ENCODE measurements at regions not wholly inside any gene's neighbourhood (a gene's known extent, or its start where the extent isn't known, plus 50 kb on each side); places are given as distances from the start of the nearest gene placed in this dataset.
"Not testable (repeated sequence)": the region's sequence is repeated elsewhere in the genome, so short reads cannot be mapped to it uniquely, and the experiment has no call there.

- not testable (repeated sequence) for FAIRE-seq; DNase-seq (ENCODE audit: low spot score in 2 of 2)
Measured at GRCh38 chr1:234791615-234792014, 181.6 kb upstream of the IRF2BP2 start.

DNA sequence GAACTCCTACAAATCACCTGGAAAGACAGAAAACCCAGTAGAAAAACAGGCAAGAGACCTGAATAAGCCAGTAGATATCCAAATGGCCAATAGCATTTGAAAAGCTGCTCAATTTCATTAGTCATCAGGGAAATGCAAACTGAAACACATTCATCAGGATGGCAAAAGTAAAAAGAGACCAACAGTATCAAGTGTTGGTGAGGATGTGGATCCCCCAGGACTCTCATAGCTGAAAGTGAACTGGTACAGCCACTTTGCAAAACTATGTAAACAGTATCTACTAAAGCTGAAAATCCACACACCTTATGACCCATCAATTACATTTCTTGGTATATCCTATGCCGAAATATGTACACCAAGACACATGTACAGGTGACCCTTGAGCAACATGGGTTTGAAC lies 180.4 kb upstream of the IRF2BP2 start:
- not testable (repeated sequence) for DNase-seq (ENCODE audit: low spot score in 2 of 2); FAIRE-seq

- not testable (repeated sequence) for FAIRE-seq
Measured at GRCh38 chr1:234787011-234787584, 177.1 kb upstream of the IRF2BP2 start.

DNA sequence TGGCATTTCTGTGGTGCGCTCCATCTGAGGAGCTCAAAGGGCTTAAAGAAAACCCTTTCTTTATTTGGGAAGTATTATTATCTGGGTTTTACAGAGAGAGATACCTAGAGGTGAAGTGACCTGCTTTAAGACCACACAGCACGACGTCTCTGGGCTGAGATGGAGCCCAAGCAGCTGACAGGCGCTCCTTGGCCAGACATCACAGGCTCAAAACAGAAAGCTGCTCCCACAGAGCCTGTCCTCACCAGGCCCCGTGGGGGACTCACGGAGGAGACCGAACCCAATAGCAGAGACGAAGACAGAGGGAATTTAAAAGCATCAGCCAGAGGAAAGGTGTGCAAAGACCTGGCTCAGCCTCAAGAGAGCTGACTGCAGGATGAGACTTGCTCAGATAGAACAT lies 175.9 kb upstream of the IRF2BP2 start:
- FAIRE-seq, result not testable (repeated sequence)

More at GRCh38 chr1:234787011-234787584, 177.1 kb upstream of the IRF2BP2 start:
- not testable (repeated sequence) for DNase-seq (ENCODE audit: low spot score in 2 of 2)

DNA sequence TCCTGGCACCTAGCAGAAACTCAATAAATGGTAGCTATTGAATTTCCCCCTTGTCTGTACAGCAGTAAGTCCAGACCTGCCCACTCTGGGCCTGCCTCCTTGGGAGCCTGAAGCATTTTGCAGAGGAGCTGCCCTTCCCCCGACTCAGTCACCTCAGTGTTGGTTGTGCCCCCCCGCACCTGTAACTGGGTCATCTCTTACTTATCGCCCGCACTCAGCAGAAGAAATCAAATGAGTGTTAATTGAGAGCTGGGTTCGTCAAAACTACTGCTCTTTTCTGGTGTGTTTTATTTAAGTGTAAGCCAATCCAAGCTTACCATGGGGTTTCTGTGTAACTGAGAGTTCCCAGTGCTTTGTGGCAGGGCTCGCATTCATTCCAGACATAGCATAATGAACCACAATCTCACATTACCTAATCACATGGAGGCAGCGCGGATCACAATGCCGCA lies 175.5 kb upstream of the IRF2BP2 start:
- not testable (repeated sequence) for DNase-seq (ENCODE audit: low spot score in 2 of 2)

More for the DNA sequence above, 175.9 kb upstream of the IRF2BP2 start:
- not testable (repeated sequence) for DNase-seq (ENCODE audit: low spot score in 2 of 2)

GRCh38 chr1:234784108-234784507 lies 174.1 kb upstream of the IRF2BP2 start:
- not testable (repeated sequence) for FAIRE-seq; DNase-seq (ENCODE audit: low spot score in 2 of 2)

More for the DNA sequence above, 175.5 kb upstream of the IRF2BP2 start:
- not testable (repeated sequence) for FAIRE-seq

DNA sequence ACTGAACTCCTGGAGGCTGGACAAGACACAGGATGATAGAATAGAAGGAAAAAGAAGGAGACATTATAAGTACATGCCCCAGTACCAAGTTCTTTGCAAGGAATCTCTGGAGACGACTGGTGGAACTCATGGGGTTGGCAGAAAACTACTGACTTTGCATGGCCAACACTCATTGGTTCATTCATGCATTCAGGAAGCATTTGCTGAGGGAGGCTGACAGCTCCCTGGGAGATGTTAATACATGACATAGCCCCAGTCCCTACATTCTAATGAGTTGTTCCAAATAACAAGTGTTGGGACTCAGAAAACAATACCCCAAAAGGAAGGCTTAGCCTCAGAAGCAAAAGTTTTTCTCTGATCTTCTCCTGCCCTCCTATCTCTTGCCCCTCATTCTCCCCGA lies 172.8 kb upstream of the IRF2BP2 start:
- DNase-seq (ENCODE audit: low spot score in 2 of 2), result peak; percentile 22 to 37
- FAIRE-seq, result no peak

DNA sequence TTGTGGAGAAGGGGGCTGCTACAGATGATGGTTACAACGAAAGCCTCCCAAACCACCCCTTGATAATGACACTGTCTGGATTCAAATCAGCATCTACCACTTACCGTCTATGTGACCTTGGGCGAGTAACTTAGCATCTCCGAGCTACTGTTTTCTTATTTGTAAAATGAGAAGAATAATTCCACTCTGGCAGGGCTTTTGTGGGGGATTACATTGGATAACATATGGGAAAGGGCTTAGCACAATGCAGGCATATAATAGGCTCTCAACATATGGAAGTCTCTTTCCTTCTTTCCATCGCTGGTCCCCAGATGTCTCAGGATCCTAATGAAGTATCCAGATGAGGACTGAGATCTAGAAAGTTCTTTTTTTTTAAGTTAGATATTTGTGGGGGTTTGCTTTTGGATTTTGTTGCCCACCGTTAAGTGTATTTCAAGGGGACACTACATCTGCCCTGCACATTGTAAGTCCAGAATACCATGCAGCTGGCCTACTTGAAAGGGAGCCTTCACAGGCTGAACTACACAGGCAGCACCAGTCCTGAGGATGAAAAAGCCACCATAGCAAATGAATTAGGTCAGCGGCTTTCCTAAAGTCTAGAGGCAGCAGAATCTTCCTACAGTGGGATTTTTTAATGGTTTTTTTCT lies 172.2 kb upstream of the IRF2BP2 start:
- FAIRE-seq (no peak), DNase-seq (ENCODE audit: low spot score in 2 of 2) (peak; percentile 24 to 29)

- FAIRE-seq (no peak), DNase-seq (ENCODE audit: low spot score in 2 of 2) (peak in 1 of 2 donors; percentile 16)
Measured at GRCh38 chr1:234781241-234782065, 171.5 kb upstream of the IRF2BP2 start.

- FAIRE-seq, result no peak
- DNase-seq (ENCODE audit: low spot score in 2 of 2), result peak in 1 of 2 donors; percentile 15
Measured at GRCh38 chr1:234780531-234781162, 170.7 kb upstream of the IRF2BP2 start.

DNA sequence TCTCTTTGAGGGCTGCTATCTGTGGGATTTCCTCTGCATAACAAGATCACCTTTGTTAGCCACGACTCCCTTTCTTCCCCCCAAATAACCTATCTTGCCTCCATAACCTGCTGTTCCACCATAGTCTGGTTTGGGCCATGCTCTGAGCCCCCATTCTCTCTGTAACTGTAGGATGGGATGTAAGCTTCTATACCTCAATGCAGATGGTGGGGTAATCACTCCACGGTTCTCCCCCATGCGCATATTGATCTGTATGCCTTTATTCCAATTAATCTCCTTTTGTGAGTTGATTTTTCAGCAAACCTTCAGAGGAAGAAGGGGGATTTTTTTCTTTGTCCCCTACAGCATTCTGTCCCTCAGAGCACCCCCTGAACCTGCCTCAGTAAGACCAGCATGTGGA lies 170.1 kb upstream of the IRF2BP2 start:
- FAIRE-seq, result no peak
- no peak for DNase-seq (ENCODE audit: low spot score in 2 of 2)

GRCh38 chr1:234779600-234779999 lies 169.6 kb upstream of the IRF2BP2 start:
- DNase-seq (ENCODE audit: low spot score in 2 of 2); FAIRE-seq: not testable (repeated sequence)

- FAIRE-seq, result no peak
- no peak for DNase-seq (ENCODE audit: low spot score in 2 of 2)
Measured at GRCh38 chr1:234779160-234779538, 169.2 kb upstream of the IRF2BP2 start.

GRCh38 chr1:234778221-234779159 lies 168.5 kb upstream of the IRF2BP2 start:
- peak in 1 of 2 donors; percentile 38 for DNase-seq (ENCODE audit: low spot score in 2 of 2)
- no peak for FAIRE-seq

- FAIRE-seq (no peak), DNase-seq (ENCODE audit: low spot score in 2 of 2) (no peak)
Measured at GRCh38 chr1:234777856-234778220, 167.9 kb upstream of the IRF2BP2 start.

- DNase-seq (ENCODE audit: low spot score in 2 of 2), result no peak
- no peak for FAIRE-seq
Measured at GRCh38 chr1:234776876-234777855, 167.2 kb upstream of the IRF2BP2 start.

- DNase-seq (ENCODE audit: low spot score in 2 of 2) (peak in 1 of 2 donors; percentile 14), FAIRE-seq (no peak)
Measured at GRCh38 chr1:234776256-234776875, 166.4 kb upstream of the IRF2BP2 start.
